Uterus (tissue), 2 donors: ENCODE measurements at regions not wholly inside any gene's neighbourhood (a gene's known extent, or its start where the extent isn't known, plus 50 kb on each side); places are given as distances from the start of the nearest gene placed in this dataset.
"Not testable (repeated sequence)": the region's sequence is repeated elsewhere in the genome, so short reads cannot be mapped to it uniquely, and the experiment has no call there.

Experiments
- CTCF ChIP-seq, 4 experiments: fragments of 200-600 bp in 2 of 4; fragments of 450-650 bp in 2 of 4; sonication (generic) in 2 of 4; IDR thresholded peaks; one replicate each; pipeline ENCODE4 v1.5.1; 2016 to 2019; ENCODE audit warnings: antibody characterized with exemption in 4 of 4, mild to moderate bottlenecking in 2 of 4, moderate library complexity in 1 of 4
- POLR2A ChIP-seq, 2 donors: fragments of 450-650 bp; IDR thresholded peaks; one replicate each; pipeline ENCODE4 v1.6.1; 2016; ENCODE audit warnings: antibody characterized with exemption in 2 of 2, mild to moderate bottlenecking in 1 of 2, moderate library complexity in 1 of 2

GRCh38 chr4:19016550-19016949 lies 995.0 kb upstream of the LCORL start:
- TF ChIP-seq CTCF, POLR2A (IDR thresholded peaks at IDR 0.05): not testable (repeated sequence)
